ENCODE measurements at regions not wholly inside any gene's neighbourhood (a gene's known extent, or its start where the extent isn't known, plus 50 kb on each side); places are given as distances from the start of the nearest gene placed in this dataset.

GRCh38 chr5:167147879-167148278 lies 1143.6 kb upstream of the WWC1 start:
- no peak for TF ChIP-seq CTCF (IDR thresholded peaks at IDR 0.05)
- TF ChIP-seq ZFX (IDR thresholded peaks at IDR 0.05; ENCODE audit: borderline replicate concordance): no peak

GRCh38 chr5:167150661-167151060 lies 1140.8 kb upstream of the WWC1 start:
- H3K27ac ChIP-seq: no peak overlapping the region
- TF ChIP-seq CTCF (IDR thresholded peaks at IDR 0.05) (no peak), ZFX (IDR thresholded peaks at IDR 0.05; ENCODE audit: borderline replicate concordance) (no peak)

More at GRCh38 chr5:167147879-167148278, 1143.6 kb upstream of the WWC1 start:
- H3K27ac ChIP-seq: no peak overlapping the region

GRCh38 chr5:167152561-167152960 lies 1138.9 kb upstream of the WWC1 start:
- TF ChIP-seq CTCF (IDR thresholded peaks at IDR 0.05): no peak
- TF ChIP-seq ZFX (IDR thresholded peaks at IDR 0.05; ENCODE audit: borderline replicate concordance): no peak
- H3K27ac ChIP-seq: no peak overlapping the region

GRCh38 chr5:167155387-167156005 lies 1135.9 kb upstream of the WWC1 start:
- no peak for TF ChIP-seq CTCF (IDR thresholded peaks at IDR 0.05)
- TF ChIP-seq ZFX (IDR thresholded peaks at IDR 0.05; ENCODE audit: borderline replicate concordance): no peak
- H3K27ac ChIP-seq: no peak overlapping the region

GRCh38 chr5:167156446-167156845 lies 1135.0 kb upstream of the WWC1 start:
- no peak overlapping the region for H3K27ac ChIP-seq
- no peak for TF ChIP-seq CTCF (IDR thresholded peaks at IDR 0.05)
- no peak for TF ChIP-seq ZFX (IDR thresholded peaks at IDR 0.05; ENCODE audit: borderline replicate concordance)

- TF ChIP-seq ZFX (IDR thresholded peaks at IDR 0.05; ENCODE audit: borderline replicate concordance): no peak
- no peak for TF ChIP-seq CTCF (IDR thresholded peaks at IDR 0.05)
- H3K27ac ChIP-seq: no peak overlapping the region
Measured at GRCh38 chr5:167158588-167158987, 1132.9 kb upstream of the WWC1 start.

- no peak overlapping the region for H3K27ac ChIP-seq
- no peak for TF ChIP-seq ZFX (IDR thresholded peaks at IDR 0.05; ENCODE audit: borderline replicate concordance)
- TF ChIP-seq CTCF (IDR thresholded peaks at IDR 0.05): no peak
Measured at GRCh38 chr5:167160388-167160787, 1131.1 kb upstream of the WWC1 start.
